ENCODE measurements at regions not wholly inside any gene's neighbourhood (a gene's known extent, or its start where the extent isn't known, plus 50 kb on each side); places are given as distances from the start of the nearest gene placed in this dataset.

DNA sequence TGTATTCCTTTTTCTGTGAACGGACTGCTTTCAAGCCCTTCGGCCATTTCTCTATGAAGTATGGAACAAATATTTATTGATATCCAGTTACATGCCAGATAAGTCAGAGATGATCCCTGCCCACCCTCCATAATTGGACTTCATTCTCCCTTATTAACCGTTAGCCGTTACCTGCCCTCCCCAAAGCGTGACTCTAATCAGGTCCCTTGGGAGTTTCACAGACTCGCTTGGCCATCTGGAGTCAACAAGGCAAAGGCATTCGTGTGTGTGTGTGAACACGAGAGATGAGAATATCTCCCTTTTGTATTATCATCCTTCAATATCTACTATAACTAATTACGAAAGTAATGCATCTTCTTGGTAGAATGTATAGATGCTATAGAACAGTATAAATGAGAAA, 314.5 kb downstream of the TLE3 start:
- Histone ChIP-seq H3K4me3 (ENCODE audit: low read length) (no peak overlapping the region), H3K4me1 (ENCODE audit: insufficient read depth, low read length) (peaks cover 15% of the 10 kb centered on the region), H3K9me3 (ENCODE audit: low read depth, low read length) (no peaks in the 10 kb centered on the region), H3K27me3 (ENCODE audit: insufficient read depth, low read length) (no peaks in the 10 kb centered on the region)

DNA sequence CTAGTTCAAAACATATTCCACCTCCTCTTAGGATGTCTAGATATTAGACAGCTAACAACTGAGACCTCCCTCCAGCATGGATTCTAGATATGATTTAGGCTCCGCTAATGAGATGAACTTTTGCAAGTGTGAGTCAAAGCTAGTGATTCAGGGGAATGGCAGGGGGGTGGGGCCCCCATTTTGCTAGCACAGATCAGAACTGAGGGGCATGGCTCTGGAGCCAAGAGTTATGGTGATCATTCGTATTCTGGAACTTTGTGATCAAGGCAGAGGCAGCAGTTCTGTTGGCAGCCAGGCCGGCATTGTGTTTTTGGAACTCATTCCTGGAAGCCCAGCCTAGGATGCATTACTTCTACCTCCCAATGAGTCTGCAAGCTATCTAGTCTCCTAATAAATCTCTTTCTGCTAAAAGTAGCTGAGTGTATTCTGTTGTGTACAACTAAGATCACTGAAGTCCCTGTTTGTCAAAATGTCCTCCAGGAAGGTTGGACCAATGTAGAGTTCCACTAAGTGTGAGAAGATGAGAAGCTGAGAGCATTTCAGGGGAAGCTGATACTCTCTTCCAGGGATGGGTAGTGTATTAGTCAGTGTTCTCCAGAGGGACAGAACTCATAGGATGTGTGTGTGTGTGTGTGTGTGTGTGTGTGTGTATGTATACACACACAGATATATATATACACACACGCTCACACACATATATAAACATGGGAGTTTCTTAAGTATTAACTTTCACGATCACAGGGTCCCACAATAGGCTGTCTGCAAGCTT, 312.7 kb downstream of the TLE3 start:
- H3K4me1 ChIP-seq (ENCODE audit: insufficient read depth, low read length) = peaks cover 15% of the 10 kb centered on the region
- H3K27me3 ChIP-seq (ENCODE audit: insufficient read depth, low read length) = no peaks in the 10 kb centered on the region
- H3K9me3 ChIP-seq (ENCODE audit: low read depth, low read length) = no peaks in the 10 kb centered on the region
- no peak overlapping the region for H3K4me3 ChIP-seq (ENCODE audit: low read length)

DNA sequence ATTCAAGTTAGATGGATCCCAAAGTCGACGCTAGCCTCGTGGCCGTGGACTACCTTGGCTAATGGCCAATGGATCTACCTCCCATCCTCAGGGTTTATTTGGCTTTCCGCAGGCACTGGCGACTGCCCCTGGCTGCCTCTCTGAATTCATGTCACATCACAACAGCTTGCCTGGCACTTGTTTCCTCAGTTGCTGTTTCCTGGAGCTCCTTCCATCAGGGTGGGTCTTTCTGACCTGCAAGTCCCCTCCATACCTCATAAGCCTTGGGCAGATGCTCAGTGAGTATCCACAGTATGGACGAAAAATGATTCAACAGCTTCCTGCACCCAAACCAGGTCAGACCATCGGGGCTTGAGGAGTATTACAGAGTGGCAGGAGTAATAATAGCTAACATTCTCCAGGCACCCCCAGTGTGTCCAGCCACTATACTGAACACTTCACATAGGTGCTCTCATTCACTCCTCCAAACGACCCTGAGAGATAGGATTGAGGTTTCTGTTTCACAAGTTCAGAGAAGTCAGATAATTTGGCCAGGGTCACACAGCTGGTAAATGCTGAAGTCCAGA, 311.5 kb downstream of the TLE3 start:
- Histone ChIP-seq H3K4me1 (ENCODE audit: insufficient read depth, low read length) (peaks cover 7% of the 10 kb centered on the region), H3K9me3 (ENCODE audit: low read depth, low read length) (no peaks in the 10 kb centered on the region), H3K27me3 (ENCODE audit: insufficient read depth, low read length) (no peaks in the 10 kb centered on the region), H3K4me3 (ENCODE audit: low read length) (no peak overlapping the region)

DNA sequence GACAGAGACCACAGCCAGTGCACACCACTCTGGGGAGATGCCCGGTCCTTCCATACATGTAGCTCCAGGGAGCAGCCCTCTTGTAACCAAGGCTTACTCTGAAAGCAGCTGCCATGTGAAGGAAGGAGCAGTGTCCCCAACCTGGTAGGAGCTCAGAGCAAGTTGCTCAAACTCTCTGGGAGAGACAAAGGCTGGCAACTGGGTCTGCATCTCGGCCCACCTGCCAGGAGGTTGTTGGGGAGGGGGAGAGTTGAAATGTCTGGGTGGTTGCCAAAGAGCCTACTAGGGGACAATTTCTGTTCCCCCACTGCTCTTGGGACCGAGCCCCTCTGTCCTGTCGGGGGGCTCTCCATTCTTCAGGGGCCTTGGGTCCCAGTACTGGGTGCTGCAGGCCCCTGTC, 309.9 kb downstream of the TLE3 start:
- Histone ChIP-seq H3K27me3 (ENCODE audit: insufficient read depth, low read length) (no peaks in the 10 kb centered on the region), H3K9me3 (ENCODE audit: low read depth, low read length) (no peaks in the 10 kb centered on the region), H3K4me3 (ENCODE audit: low read length) (no peak overlapping the region), H3K4me1 (ENCODE audit: insufficient read depth, low read length) (no peaks in the 10 kb centered on the region)

DNA sequence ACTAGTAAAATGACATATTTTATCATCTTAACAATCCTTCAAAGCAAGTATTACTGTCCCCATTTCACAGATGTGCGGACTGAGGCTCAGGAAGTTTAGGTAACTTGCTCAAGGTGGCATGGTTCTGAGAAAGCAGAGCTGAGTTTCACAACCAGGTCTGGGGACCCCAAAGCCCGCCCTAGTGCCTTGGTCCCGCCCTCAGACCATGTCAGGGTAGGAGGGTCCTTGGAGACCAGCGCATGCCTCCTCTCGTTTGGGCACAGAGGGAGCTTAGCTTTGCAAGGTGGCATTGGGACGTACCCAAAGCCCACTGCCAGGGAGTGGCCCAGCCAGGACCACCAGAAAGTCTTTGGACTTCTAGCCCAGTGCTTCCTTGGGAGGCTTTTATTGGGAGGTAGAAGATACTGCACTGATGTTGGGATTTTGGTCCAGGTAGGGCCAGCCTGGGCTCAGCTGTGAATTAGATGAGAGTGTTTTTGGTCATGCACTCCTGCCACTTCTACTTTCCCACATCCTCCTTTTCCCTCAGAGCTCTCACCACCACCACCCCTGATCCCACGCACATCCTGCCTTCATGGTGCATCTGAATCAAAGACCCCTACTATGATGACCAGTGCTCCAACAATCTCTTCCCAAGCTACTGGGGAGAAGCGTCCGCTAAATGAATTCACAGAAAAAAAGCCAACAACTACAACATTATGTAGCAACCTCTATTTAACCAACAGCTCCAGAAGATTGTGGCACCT, 307.9 kb downstream of the TLE3 start:
- no peaks in the 10 kb centered on the region for H3K4me1 ChIP-seq (ENCODE audit: insufficient read depth, low read length)
- no peak overlapping the region for H3K4me3 ChIP-seq (ENCODE audit: low read length)
- no peaks in the 10 kb centered on the region for H3K9me3 ChIP-seq (ENCODE audit: low read depth, low read length)
- no peaks in the 10 kb centered on the region for H3K27me3 ChIP-seq (ENCODE audit: insufficient read depth, low read length)

DNA sequence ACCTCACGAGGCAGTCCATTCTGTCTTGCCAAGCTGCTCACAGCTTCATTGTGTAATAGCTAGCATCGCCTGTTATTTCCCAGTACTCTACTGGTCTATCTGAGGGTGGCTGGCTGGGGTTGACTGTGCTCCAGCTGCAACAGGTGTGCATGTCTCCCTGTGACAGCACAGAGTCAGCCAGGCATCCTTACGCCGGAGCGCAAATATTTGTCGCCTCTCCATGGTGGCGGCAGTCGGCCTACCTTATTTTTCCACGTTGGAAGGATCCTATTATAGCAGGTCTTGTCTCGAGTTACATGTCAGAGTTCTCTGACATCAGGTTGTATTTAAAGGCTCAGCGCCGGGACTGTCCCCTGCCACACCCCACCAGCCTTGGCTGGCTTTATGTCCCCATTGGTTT, 307.1 kb downstream of the TLE3 start:
- Histone ChIP-seq H3K4me1 (ENCODE audit: insufficient read depth, low read length) (no peaks in the 10 kb centered on the region), H3K27me3 (ENCODE audit: insufficient read depth, low read length) (no peaks in the 10 kb centered on the region), H3K9me3 (ENCODE audit: low read depth, low read length) (no peaks in the 10 kb centered on the region), H3K4me3 (ENCODE audit: low read length) (no peak overlapping the region)

DNA sequence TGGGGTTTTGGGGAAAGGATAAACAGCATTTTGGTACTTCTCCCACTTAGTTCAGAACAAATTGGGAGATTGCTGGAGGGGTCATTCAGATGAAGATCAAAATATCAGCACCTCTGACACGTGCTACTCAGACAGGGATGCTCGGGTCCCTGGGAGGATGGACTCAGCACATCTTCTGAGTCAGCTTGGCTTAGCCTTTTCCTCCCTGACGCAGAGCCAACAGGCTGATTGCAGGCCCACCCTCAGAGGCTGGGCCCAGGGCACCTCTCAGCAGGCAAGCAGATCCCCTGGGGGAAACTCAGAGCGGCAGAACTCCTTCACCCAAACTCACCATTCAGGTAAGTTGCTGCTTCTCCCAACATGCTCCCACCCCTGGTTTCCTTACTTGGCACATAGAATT, 304.9 kb downstream of the TLE3 start:
- H3K4me3 ChIP-seq (ENCODE audit: low read length) = no peak overlapping the region
- no peaks in the 10 kb centered on the region for H3K27me3 ChIP-seq (ENCODE audit: insufficient read depth, low read length)
- no peaks in the 10 kb centered on the region for H3K9me3 ChIP-seq (ENCODE audit: low read depth, low read length)
- no peaks in the 10 kb centered on the region for H3K4me1 ChIP-seq (ENCODE audit: insufficient read depth, low read length)

DNA sequence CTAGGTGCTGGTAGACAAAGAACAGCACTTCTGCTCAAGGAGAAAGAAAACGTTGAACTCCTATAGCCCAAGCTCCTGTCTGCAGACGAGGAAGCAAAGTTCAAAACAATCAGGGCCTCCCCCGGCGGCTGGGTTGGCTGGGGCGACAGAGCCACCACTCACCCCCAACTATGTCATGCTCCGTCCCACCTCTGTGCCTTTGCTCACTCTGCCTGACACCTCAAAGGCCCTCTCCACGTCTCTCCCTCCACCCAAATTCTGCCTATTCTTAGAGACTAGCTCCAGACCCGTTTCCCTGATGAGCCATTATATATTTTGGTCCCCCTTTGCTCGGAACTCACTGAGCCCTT, 304.3 kb downstream of the TLE3 start:
- H3K27me3 ChIP-seq (ENCODE audit: insufficient read depth, low read length) = no peaks in the 10 kb centered on the region
- H3K4me1 ChIP-seq (ENCODE audit: insufficient read depth, low read length) = peaks cover 4% of the 10 kb centered on the region
- no peaks in the 10 kb centered on the region for H3K9me3 ChIP-seq (ENCODE audit: low read depth, low read length)
- H3K4me3 ChIP-seq (ENCODE audit: low read length) = no peak overlapping the region

DNA sequence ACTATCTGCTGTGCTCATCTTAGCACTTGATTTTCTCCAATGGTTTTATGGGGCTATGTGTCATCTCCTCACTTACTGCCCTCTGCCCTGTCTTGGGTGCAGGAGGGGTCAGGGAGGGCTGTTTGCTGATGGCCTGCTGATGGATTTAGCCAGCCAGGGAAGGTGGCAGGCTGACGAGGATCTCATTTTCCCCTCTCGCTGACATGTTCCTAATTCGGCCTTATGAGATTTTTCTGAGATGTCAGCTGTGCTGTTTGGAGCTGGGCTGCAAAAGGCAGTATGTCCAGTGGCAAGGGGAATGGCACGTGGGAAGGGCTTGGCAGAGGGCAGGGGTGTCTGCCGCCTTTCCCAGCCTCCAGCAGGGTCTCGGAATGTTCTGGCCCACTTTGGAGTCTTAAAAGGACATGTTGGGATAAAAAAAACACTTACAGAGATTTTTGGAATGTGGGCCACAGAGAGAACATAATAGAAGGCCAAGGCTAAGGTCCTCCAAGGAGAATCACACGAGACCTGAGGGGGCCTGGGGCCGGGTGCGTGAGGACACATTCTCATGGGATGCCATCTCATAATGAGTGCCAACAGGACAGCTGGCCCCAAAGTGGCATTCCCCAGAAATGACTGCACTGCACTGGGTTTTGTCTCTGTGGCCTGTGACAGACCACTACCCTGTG, 303.8 kb downstream of the TLE3 start:
- no peaks in the 10 kb centered on the region for H3K27me3 ChIP-seq (ENCODE audit: insufficient read depth, low read length)
- no peak overlapping the region for H3K4me3 ChIP-seq (ENCODE audit: low read length)
- H3K9me3 ChIP-seq (ENCODE audit: low read depth, low read length) = no peaks in the 10 kb centered on the region
- H3K4me1 ChIP-seq (ENCODE audit: insufficient read depth, low read length) = peaks cover 9% of the 10 kb centered on the region

DNA sequence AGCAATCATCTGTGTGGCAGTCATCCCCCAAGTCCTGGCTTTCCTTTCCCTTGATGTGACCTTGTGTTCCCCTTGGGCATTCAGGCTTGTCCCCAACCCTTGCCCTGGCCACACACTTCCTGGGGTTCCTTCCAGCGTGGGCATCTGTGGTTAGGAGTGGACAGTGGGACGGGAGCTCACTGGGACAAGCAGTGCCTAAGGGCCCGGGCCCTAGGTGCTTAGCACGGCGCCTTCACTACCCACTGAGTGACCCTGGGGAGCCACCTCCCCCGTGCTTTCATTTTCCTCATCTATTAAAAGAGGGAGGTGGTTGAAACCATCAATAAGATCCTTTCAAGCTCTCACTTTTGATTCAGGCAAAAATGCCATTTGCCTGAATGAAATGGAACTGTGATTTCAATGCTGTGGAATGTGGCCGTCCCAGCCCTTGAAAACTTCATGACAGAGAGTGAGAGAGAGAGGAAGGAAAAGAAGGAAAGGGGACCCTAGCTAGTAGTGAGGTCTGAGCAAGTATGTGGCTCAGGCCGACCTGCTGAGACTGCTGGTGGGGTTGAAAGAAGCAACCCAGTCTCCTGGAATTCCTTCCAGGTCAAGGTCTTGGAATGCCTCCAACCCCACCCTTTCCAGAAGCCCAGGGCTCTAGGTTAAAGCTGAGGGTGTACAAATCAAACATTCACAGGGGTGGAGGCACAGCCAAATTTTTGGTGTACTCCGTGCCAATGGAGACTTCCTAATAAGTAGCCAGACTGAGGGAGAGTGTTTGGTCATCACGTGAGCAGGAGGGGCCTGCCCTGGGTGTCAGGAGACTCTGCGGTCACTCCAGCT, 302.9 kb downstream of the TLE3 start:
- Histone ChIP-seq H3K9me3 (ENCODE audit: low read depth, low read length) (no peaks in the 10 kb centered on the region), H3K27me3 (ENCODE audit: insufficient read depth, low read length) (no peaks in the 10 kb centered on the region), H3K4me3 (ENCODE audit: low read length) (no peak overlapping the region), H3K4me1 (ENCODE audit: insufficient read depth, low read length) (peaks cover 13% of the 10 kb centered on the region)

DNA sequence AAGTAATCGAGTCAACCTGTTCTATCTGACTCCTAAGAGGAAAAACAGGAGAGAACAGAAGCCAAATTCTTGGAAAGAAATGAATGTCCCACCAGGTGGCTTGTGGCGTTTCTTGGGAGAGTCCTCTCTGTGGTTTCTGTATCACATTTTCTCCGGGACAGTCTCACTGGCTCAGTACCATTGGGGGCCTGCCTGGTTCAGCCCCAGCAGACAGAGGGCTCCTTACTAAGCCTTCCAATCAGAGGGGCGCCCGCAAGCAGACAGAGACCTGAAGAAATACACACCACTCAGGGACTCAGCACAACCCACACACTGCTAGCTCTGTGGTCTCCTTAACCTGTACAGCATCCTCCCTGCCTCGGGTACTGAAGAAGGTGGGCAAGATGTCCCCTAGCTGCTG, 302.1 kb downstream of the TLE3 start:
- H3K9me3 ChIP-seq (ENCODE audit: low read depth, low read length) = no peaks in the 10 kb centered on the region
- H3K27me3 ChIP-seq (ENCODE audit: insufficient read depth, low read length) = no peaks in the 10 kb centered on the region
- peaks cover 13% of the 10 kb centered on the region for H3K4me1 ChIP-seq (ENCODE audit: insufficient read depth, low read length)
- no peak overlapping the region for H3K4me3 ChIP-seq (ENCODE audit: low read length)

DNA sequence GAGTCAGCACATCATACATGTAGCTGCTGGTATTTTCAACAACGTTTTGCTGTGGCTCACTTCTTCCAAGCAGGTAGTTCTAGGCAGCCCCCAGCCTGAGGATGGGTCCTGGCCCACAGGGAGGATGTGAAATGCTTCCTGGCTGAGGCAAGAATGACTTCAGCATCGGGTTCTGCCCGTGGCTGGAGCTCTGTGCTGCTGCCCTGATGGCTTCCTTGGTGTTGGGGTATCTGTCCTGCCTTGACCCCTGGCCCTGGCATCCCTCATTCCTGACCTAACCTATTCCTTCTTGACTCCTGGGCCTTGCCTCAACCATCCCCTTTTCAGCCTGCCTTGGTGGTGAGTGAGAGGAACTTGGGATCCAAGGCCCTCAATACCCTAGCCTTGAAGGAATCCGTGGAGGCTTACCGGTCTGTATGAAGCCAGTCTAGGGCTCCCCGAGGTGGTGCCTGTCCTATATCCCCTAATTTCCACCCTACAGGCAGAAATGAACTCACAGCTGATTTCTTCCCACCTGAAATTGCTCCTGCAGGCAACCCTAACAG, 300.6 kb downstream of the TLE3 start:
- H3K4me3 ChIP-seq (ENCODE audit: low read length) = no peak overlapping the region
- H3K4me1 ChIP-seq (ENCODE audit: insufficient read depth, low read length) = peaks cover 13% of the 10 kb centered on the region
- no peaks in the 10 kb centered on the region for H3K27me3 ChIP-seq (ENCODE audit: insufficient read depth, low read length)
- no peaks in the 10 kb centered on the region for H3K9me3 ChIP-seq (ENCODE audit: low read depth, low read length)

DNA sequence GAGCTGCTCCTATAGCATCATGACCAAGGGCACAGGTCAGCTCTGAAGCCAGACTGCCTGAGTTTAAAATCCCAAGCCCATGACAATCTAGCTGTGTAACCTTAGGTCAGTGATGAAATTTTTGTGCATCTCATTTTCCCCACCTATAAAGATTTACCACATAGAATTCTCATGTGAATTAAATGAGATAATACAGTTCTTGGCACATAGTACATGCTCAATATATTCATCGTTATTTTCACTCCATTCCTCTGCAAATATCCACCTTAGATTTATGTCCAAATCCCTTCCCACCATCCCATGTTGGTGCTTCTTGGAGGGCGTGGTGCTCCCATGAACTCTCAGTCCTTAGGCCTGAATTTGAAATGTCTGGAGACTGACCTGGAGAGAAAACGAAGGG, 300.1 kb downstream of the TLE3 start:
- Histone ChIP-seq H3K9me3 (ENCODE audit: low read depth, low read length) (no peaks in the 10 kb centered on the region), H3K27me3 (ENCODE audit: insufficient read depth, low read length) (no peaks in the 10 kb centered on the region), H3K4me1 (ENCODE audit: insufficient read depth, low read length) (peaks cover 13% of the 10 kb centered on the region), H3K4me3 (ENCODE audit: low read length) (no peak overlapping the region)

DNA sequence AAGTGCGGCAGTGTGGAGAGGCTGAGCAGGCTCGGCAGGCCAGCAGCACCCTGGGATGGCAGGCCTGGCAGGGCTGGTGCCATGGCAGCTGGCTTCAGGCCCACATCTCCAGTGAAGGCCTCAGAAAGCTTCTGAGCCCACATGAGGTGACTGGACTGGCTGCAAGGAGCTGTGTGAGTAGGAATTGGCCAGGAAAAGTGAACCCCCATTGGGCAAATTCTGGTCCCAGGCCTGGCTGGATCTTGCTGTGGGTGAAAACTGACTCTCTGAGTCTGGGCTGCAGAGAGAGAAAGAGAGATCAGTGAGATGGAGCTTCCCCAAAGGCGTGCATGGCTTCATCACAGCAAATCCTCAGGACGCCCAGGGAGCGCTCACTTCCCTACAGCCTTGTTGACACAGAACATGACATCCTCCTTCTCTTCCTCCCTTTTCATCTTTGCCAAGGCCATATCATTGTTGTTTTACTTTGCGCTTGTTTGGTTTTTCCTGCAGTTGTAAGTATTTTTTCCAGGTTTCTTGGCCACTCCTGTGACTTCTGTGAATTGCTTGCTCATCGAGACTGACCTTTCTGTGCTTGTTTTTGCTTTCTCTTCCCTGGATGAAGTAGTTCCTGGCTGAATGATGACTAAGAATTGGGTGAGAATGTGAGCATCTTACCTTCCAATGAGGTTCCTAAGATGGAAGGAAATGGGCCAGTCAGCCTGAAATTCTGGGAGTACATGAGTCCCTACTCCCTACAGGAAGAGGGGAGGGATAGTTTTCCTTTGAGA, 299.1 kb downstream of the TLE3 start:
- H3K27me3 ChIP-seq (ENCODE audit: insufficient read depth, low read length) = no peaks in the 10 kb centered on the region
- H3K4me3 ChIP-seq (ENCODE audit: low read length) = no peak overlapping the region
- H3K9me3 ChIP-seq (ENCODE audit: low read depth, low read length) = no peaks in the 10 kb centered on the region
- peaks cover 17% of the 10 kb centered on the region for H3K4me1 ChIP-seq (ENCODE audit: insufficient read depth, low read length)
